HG03575 (cell line): ENCODE measurements at regions not wholly inside any gene's neighbourhood (a gene's known extent, or its start where the extent isn't known, plus 50 kb on each side); places are given as distances from the start of the nearest gene placed in this dataset.

ENCODE experiments used
- ATAC-seq: cut with Tn5 transposase; IDR thresholded peaks from one replicate; pipeline ENCODE4 v1.9.1; 2021; ENCODE audit not compliant: unreplicated experiment, insufficient number of reproducible peaks, low FRiP score; ENCODE audit errors: extremely low read depth

GRCh38 chr12:115672506-115673080, 604.9 kb downstream of the MED13L start:
- no peak for ATAC-seq

- no peak for ATAC-seq
Measured at GRCh38 chr12:115672086-115672485, 605.4 kb downstream of the MED13L start.

- ATAC-seq: no peak
Measured at GRCh38 chr12:115670869-115671268, 606.6 kb downstream of the MED13L start.

GRCh38 chr12:115667116-115667515, 610.4 kb downstream of the MED13L start:
- ATAC-seq: no peak

- ATAC-seq: no peak
Measured at GRCh38 chr12:115666168-115666567, 611.3 kb downstream of the MED13L start.

GRCh38 chr12:115661112-115661511, 616.4 kb downstream of the MED13L start:
- ATAC-seq: no peak

- no peak for ATAC-seq
Measured at GRCh38 chr12:115660211-115660805, 617.2 kb downstream of the MED13L start.

GRCh38 chr12:115659422-115659821, 618.1 kb downstream of the MED13L start:
- no peak for ATAC-seq

- ATAC-seq: no peak
Measured at GRCh38 chr12:115657081-115658013, 620.1 kb downstream of the MED13L start.

- no peak for ATAC-seq
Measured at GRCh38 chr12:115650026-115650425, 627.5 kb downstream of the MED13L start.

- no peak for ATAC-seq
Measured at GRCh38 chr12:115648463-115648862, 629.0 kb downstream of the MED13L start.

GRCh38 chr12:115646210-115646609, 631.3 kb downstream of the MED13L start:
- no peak for ATAC-seq

- no peak for ATAC-seq
Measured at GRCh38 chr12:115640929-115641328, 636.6 kb downstream of the MED13L start.

GRCh38 chr12:115639648-115640012, 637.9 kb downstream of the MED13L start:
- ATAC-seq: no peak

- no peak for ATAC-seq
Measured at GRCh38 chr12:115638733-115639647, 638.5 kb downstream of the MED13L start.

- ATAC-seq: no peak
Measured at GRCh38 chr12:115636546-115636945, 640.9 kb downstream of the MED13L start.

- ATAC-seq: no peak
Measured at GRCh38 chr12:115632308-115632707, 645.2 kb downstream of the MED13L start.

- no peak for ATAC-seq
Measured at GRCh38 chr12:115630136-115630535, 647.4 kb downstream of the MED13L start.

- ATAC-seq: no peak
Measured at GRCh38 chr12:115626210-115626609, 651.3 kb downstream of the MED13L start.
